ENCODE measurements at regions not wholly inside any gene's neighbourhood (a gene's known extent, or its start where the extent isn't known, plus 50 kb on each side); places are given as distances from the start of the nearest gene placed in this dataset.

GRCh38 chr6:133159255-133159795, 81.8 kb upstream of the EYA4 start:
- Mint-ChIP-seq H3K9me3 (no peaks in the 10 kb centered on the region), H3K27ac (no peak overlapping the region), H3K36me3 (ENCODE audit: low read depth) (no peaks in the 10 kb centered on the region), H3K4me1 (ENCODE audit: low read depth) (no peaks in the 10 kb centered on the region), H3K4me3 (no peak overlapping the region), H3K27me3 (no peaks in the 10 kb centered on the region)
- ATAC-seq (no peak), DNase-seq (no peak)
- ChIA-PET POLR2A (no interaction called here), CTCF (no interaction called here)
- intact Hi-C loops (cut with micrococcal nuclease) = no loop called here
- TF ChIP-seq CTCF (IDR thresholded peaks at IDR 0.05) = no peak

- TF ChIP-seq CTCF (IDR thresholded peaks at IDR 0.05) = no peak
- Mint-ChIP-seq H3K4me1 (ENCODE audit: low read depth) (no peaks in the 10 kb centered on the region), H3K36me3 (ENCODE audit: low read depth) (no peaks in the 10 kb centered on the region), H3K4me3 (no peak overlapping the region), H3K27ac (no peak overlapping the region), H3K9me3 (no peaks in the 10 kb centered on the region), H3K27me3 (no peaks in the 10 kb centered on the region)
- POLR2A ChIA-PET = no interaction called here
- CTCF ChIA-PET = no interaction called here
- DNase-seq = no peak
- intact Hi-C loops (cut with micrococcal nuclease) = no loop called here
- no peak for ATAC-seq
Measured at GRCh38 chr6:133160536-133160935, 80.6 kb upstream of the EYA4 start.

- ATAC-seq = no peak
- Mint-ChIP-seq H3K4me1 (ENCODE audit: low read depth) (no peaks in the 10 kb centered on the region), H3K27ac (no peak overlapping the region), H3K36me3 (ENCODE audit: low read depth) (no peaks in the 10 kb centered on the region), H3K9me3 (no peaks in the 10 kb centered on the region), H3K27me3 (no peaks in the 10 kb centered on the region), H3K4me3 (no peak overlapping the region)
- ChIA-PET POLR2A (no interaction called here), CTCF (no interaction called here)
- no peak for DNase-seq
- intact Hi-C loops (cut with micrococcal nuclease) = no loop called here
- TF ChIP-seq CTCF (IDR thresholded peaks at IDR 0.05) = no peak
Measured at GRCh38 chr6:133165235-133165634, 75.9 kb upstream of the EYA4 start.

- ChIA-PET POLR2A (no interaction called here), CTCF (no interaction called here)
- Mint-ChIP-seq H3K27me3 (no peaks in the 10 kb centered on the region), H3K4me1 (ENCODE audit: low read depth) (no peaks in the 10 kb centered on the region), H3K36me3 (ENCODE audit: low read depth) (no peaks in the 10 kb centered on the region), H3K27ac (no peak overlapping the region), H3K4me3 (no peak overlapping the region), H3K9me3 (no peaks in the 10 kb centered on the region)
- ATAC-seq (no peak), DNase-seq (no peak)
- intact Hi-C loops (cut with micrococcal nuclease) = no loop called here
- no peak for TF ChIP-seq CTCF (IDR thresholded peaks at IDR 0.05)
Measured at GRCh38 chr6:133166766-133167165, 74.4 kb upstream of the EYA4 start.

- no peak for TF ChIP-seq CTCF (IDR thresholded peaks at IDR 0.05)
- Mint-ChIP-seq H3K4me1 (ENCODE audit: low read depth) (no peaks in the 10 kb centered on the region), H3K4me3 (no peak overlapping the region), H3K27me3 (no peaks in the 10 kb centered on the region), H3K27ac (no peak overlapping the region), H3K9me3 (no peaks in the 10 kb centered on the region), H3K36me3 (ENCODE audit: low read depth) (no peaks in the 10 kb centered on the region)
- CTCF ChIA-PET = interaction anchor here (1.2 kb wide), 1 partner anchor 21 kb away, joined by 3 read pairs; no protein-coding TSS in a partner anchor
- DNase-seq (no peak), ATAC-seq (no peak)
- POLR2A ChIA-PET = no interaction called here
- intact Hi-C loops (cut with micrococcal nuclease) = no loop called here
Measured at GRCh38 chr6:133169901-133170300, 71.3 kb upstream of the EYA4 start.

All from activated CD8-positive, alpha-beta T cell treated with anti-CD3 and anti-CD28 coated beads for 36 hours (primary cell).